Liver (tissue), 8 donors: ENCODE measurements at regions not wholly inside any gene's neighbourhood (a gene's known extent, or its start where the extent isn't known, plus 50 kb on each side); places are given as distances from the start of the nearest gene placed in this dataset.

Experiments
- DNase-seq: peaks from one replicate; pipeline ENCODE4 v3.0.0-alpha.2; 2017; ENCODE audit warnings: low spot score
- H3K27ac ChIP-seq, 2 donors: one replicate each; pipeline ENCODE4 v1.7.0; 2013; ENCODE audit warnings: inconsistent platforms in 2 of 2, low read length in 2 of 2, control low read depth in 1 of 2, low read depth in 1 of 2, mild to moderate bottlenecking in 1 of 2
- H3K27me3 ChIP-seq, 4 donors: one replicate each; pipeline versions ENCODE4 v1.6.1 to v1.7.0; 2013; ENCODE audit warnings: low read length in 3 of 4, inconsistent platforms in 1 of 4, mild to moderate bottlenecking in 1 of 4, moderate library complexity in 1 of 4; ENCODE audit not compliant: control insufficient read depth in 4 of 4, insufficient read depth in 4 of 4
- H3K36me3 ChIP-seq, 4 donors: one replicate each; pipeline versions ENCODE4 v1.6.1 to v1.7.0; 2013; ENCODE audit warnings: low read length in 3 of 4, mild to moderate bottlenecking in 3 of 4, low read depth in 1 of 4, moderate library complexity in 1 of 4; ENCODE audit not compliant: control insufficient read depth in 4 of 4, insufficient read depth in 3 of 4
- H3K4me1 ChIP-seq, 4 donors: one replicate each; pipeline versions ENCODE4 v1.6.1 to v1.7.0; 2013; ENCODE audit warnings: low read length in 3 of 4, mild to moderate bottlenecking in 3 of 4, moderate library complexity in 1 of 4; ENCODE audit not compliant: control insufficient read depth in 4 of 4, insufficient read depth in 4 of 4
- H3K4me3 ChIP-seq, 3 donors: one replicate each; pipeline versions ENCODE4 v1.6.1 to v1.7.0; 2013; ENCODE audit warnings: low read length in 3 of 3, control low read depth in 1 of 3, low read depth in 1 of 3, mild to moderate bottlenecking in 1 of 3
- H3K9ac ChIP-seq, 2 donors: one replicate each; pipeline ENCODE4 v1.7.0; 2013; ENCODE audit warnings: low read length in 2 of 2, mild to moderate bottlenecking in 2 of 2, moderate library complexity in 2 of 2, control low read depth in 1 of 2, low read depth in 1 of 2
- H3K9me3 ChIP-seq, 4 donors: one replicate each; pipeline versions ENCODE4 v1.6.1 to v1.7.0; 2013; ENCODE audit warnings: low read length in 3 of 4; ENCODE audit not compliant: control insufficient read depth in 4 of 4
- ATF3 ChIP-seq: IDR thresholded peaks from 2 replicates; pipeline ENCODE4 v1.6.1; 2016; ENCODE audit warnings: antibody characterized with exemption
- CTCF ChIP-seq: fragments of 150-350 bp; IDR thresholded peaks from 2 replicates; pipeline ENCODE4 v1.5.1; 2017; ENCODE audit warnings: improper control_type of control experiment, low read depth, low read length; ENCODE audit not compliant: missing input control
- EGR1 ChIP-seq, 2 donors: IDR thresholded peaks; 2 replicates each; pipeline ENCODE4 v1.6.1; 2016 to 2018; ENCODE audit warnings: antibody characterized with exemption in 2 of 2, low read depth in 2 of 2
- FOXA1 ChIP-seq: IDR thresholded peaks from 2 replicates; pipeline ENCODE4 v1.6.1; 2016; ENCODE audit warnings: antibody characterized with exemption
- FOXA2 ChIP-seq: IDR thresholded peaks from 2 replicates; pipeline ENCODE4 v1.6.1; 2016; ENCODE audit warnings: antibody characterized with exemption
- GABPA ChIP-seq, 2 donors: IDR thresholded peaks in 1 of 2; conservative IDR thresholded peaks in 1 of 2; 2 replicates each; pipeline ENCODE4 v1.6.1; 2016; ENCODE audit warnings: antibody characterized with exemption in 2 of 2, mild to moderate bottlenecking in 1 of 2, moderate library complexity in 1 of 2
- HNF4A ChIP-seq, 2 donors: conservative IDR thresholded peaks; 2 replicates each; pipeline ENCODE4 v1.6.1; 2016; ENCODE audit warnings: antibody characterized with exemption in 2 of 2, mild to moderate bottlenecking in 2 of 2
- HNF4G ChIP-seq: IDR thresholded peaks from 2 replicates; pipeline ENCODE4 v1.6.1; 2016; ENCODE audit warnings: antibody characterized with exemption
- JUND ChIP-seq, 2 donors: IDR thresholded peaks; 2 replicates each; pipeline ENCODE4 v1.6.1; 2016; ENCODE audit warnings: antibody characterized with exemption in 2 of 2
- NR2F2 ChIP-seq: IDR thresholded peaks from 2 replicates; pipeline ENCODE4 v1.6.1; 2016; ENCODE audit warnings: antibody characterized with exemption
- RAD21 ChIP-seq, 2 donors: IDR thresholded peaks; 2 replicates each; pipeline ENCODE4 v1.6.1; 2016; ENCODE audit warnings: antibody characterized with exemption in 2 of 2, mild to moderate bottlenecking in 2 of 2
- RXRA ChIP-seq, 2 donors: IDR thresholded peaks; 2 replicates each; pipeline ENCODE4 v1.6.1; 2017 to 2018; ENCODE audit warnings: antibody characterized with exemption in 2 of 2, mild to moderate bottlenecking in 1 of 2
- SP1 ChIP-seq: IDR thresholded peaks from 2 replicates; pipeline ENCODE4 v1.6.1; 2018; ENCODE audit warnings: antibody characterized with exemption, mild to moderate bottlenecking
- TAF1 ChIP-seq: conservative IDR thresholded peaks from 2 replicates; pipeline ENCODE4 v1.6.1; 2016; ENCODE audit warnings: antibody characterized with exemption, mild to moderate bottlenecking
- YY1 ChIP-seq: IDR thresholded peaks from 2 replicates; pipeline ENCODE4 v1.6.1; 2016; ENCODE audit warnings: antibody characterized with exemption, mild to moderate bottlenecking
- ZBTB33 ChIP-seq: IDR thresholded peaks from 2 replicates; pipeline ENCODE4 v1.6.1; 2016; ENCODE audit warnings: antibody characterized with exemption
- WGBS: extraction: QIAGEN DNeasy Blood & Tissue Kit; methylation state at CpG from one replicate; pipeline ENCODE4 v1.1.7; 2013; 5-methylcytosine and 5-hydroxymethylcytosine counted together
- TF ChIP-seq, protein P1 (sequence below): IDR thresholded peaks from 2 replicates; pipeline ENCODE4 v1.6.1; 2016; ENCODE audit warnings: antibody characterized with exemption, mild to moderate bottlenecking
- TF ChIP-seq, protein P2 (sequence below): IDR thresholded peaks from 2 replicates; pipeline ENCODE4 v1.6.1; 2016; ENCODE audit warnings: antibody characterized with exemption
- donor health status: healthy.
- donor health status: healthy.
- donor health status: healthy.
- donor health status: healthy.
- donor health status: healthy.

DNA sequence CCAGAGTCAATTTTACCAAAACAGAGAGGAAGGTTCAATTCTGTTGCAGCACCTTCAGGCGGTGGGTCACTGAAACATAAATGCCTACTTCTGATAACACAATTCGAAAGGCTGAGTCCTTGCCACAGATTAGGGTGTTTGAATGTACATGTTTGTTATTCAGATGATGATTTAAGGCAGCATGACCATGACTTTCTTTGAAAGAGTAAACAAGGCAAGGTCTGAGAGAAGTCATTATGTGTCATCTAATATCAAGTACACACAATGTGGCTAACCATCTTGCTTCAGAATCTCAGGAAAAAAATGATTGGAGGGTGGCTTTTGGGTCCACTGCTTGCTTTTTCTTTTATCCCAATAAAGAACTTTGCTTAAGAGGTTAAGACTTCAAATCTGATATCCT lies 457.5 kb downstream of the TAF11L14 start:
- DNase-seq: no peak
- TF ChIP-seq NR2F2: no peak
- no peak for TF ChIP-seq ATF3
- no peak for TF ChIP-seq FOXA1
- TF ChIP-seq CTCF: no peak
- TF ChIP-seq GABPA (IDR thresholded peaks at IDR 0.05 in 1 of 2, conservative IDR thresholded peaks at IDR 0.05 in 1 of 2): no peak
- no peak for TF ChIP-seq RXRA (IDR thresholded peaks at IDR 0.05)
- no peak overlapping the region for H3K4me3 ChIP-seq
- H3K27ac ChIP-seq: no peak overlapping the region
- WGBS: 76% methylated on average over 2 of the region's 2 CpGs
- H3K27me3 ChIP-seq: no peaks in the 10 kb centered on the region
- no peak overlapping the region for H3K9ac ChIP-seq
- no peaks in the 10 kb centered on the region for H3K9me3 ChIP-seq
- H3K36me3 ChIP-seq: no peaks in the 10 kb centered on the region
- peaks cover 0 to 5% (median under 1%) of the 10 kb centered on the region in 4 donors for H3K4me1 ChIP-seq

GRCh38 chr5:18095061-18095460 lies 460.8 kb downstream of the TAF11L14 start:
- 96% methylated on average over 2 of the region's 2 CpGs for WGBS

More at GRCh38 chr5:18095061-18095460, 460.8 kb downstream of the TAF11L14 start:
- Histone ChIP-seq H3K27ac (no peak overlapping the region), H3K36me3 (no peaks in the 10 kb centered on the region), H3K4me3 (no peak overlapping the region), H3K9ac (no peak overlapping the region), H3K4me1 (no peaks in the 10 kb centered on the region), H3K9me3 (no peaks in the 10 kb centered on the region), H3K27me3 (no peaks in the 10 kb centered on the region)
- no peak for DNase-seq
- no peak for TF ChIP-seq TAF1
- TF ChIP-seq FOXA2: no peak
- no peak for TF ChIP-seq EGR1 (IDR thresholded peaks at IDR 0.05; ENCODE audit: low read depth in 2 of 2)
- TF ChIP-seq ATF3: no peak
- no peak for TF ChIP-seq RXRA (IDR thresholded peaks at IDR 0.05)
- TF ChIP-seq YY1: no peak
- TF ChIP-seq, protein P1, sequence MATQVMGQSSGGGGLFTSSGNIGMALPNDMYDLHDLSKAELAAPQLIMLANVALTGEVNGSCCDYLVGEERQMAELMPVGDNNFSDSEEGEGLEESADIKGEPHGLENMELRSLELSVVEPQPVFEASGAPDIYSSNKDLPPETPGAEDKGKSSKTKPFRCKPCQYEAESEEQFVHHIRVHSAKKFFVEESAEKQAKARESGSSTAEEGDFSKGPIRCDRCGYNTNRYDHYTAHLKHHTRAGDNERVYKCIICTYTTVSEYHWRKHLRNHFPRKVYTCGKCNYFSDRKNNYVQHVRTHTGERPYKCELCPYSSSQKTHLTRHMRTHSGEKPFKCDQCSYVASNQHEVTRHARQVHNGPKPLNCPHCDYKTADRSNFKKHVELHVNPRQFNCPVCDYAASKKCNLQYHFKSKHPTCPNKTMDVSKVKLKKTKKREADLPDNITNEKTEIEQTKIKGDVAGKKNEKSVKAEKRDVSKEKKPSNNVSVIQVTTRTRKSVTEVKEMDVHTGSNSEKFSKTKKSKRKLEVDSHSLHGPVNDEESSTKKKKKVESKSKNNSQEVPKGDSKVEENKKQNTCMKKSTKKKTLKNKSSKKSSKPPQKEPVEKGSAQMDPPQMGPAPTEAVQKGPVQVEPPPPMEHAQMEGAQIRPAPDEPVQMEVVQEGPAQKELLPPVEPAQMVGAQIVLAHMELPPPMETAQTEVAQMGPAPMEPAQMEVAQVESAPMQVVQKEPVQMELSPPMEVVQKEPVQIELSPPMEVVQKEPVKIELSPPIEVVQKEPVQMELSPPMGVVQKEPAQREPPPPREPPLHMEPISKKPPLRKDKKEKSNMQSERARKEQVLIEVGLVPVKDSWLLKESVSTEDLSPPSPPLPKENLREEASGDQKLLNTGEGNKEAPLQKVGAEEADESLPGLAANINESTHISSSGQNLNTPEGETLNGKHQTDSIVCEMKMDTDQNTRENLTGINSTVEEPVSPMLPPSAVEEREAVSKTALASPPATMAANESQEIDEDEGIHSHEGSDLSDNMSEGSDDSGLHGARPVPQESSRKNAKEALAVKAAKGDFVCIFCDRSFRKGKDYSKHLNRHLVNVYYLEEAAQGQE: no peak
- TF ChIP-seq FOXA1: no peak
- no peak for TF ChIP-seq NR2F2
- no peak for TF ChIP-seq RAD21 (IDR thresholded peaks at IDR 0.05)
- TF ChIP-seq, protein P2, sequence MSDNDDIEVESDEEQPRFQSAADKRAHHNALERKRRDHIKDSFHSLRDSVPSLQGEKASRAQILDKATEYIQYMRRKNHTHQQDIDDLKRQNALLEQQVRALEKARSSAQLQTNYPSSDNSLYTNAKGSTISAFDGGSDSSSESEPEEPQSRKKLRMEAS: no peak
- TF ChIP-seq HNF4G: no peak
- TF ChIP-seq HNF4A (conservative IDR thresholded peaks at IDR 0.05): no peak
- TF ChIP-seq JUND (IDR thresholded peaks at IDR 0.05): no peak
- TF ChIP-seq GABPA (IDR thresholded peaks at IDR 0.05 in 1 of 2, conservative IDR thresholded peaks at IDR 0.05 in 1 of 2): no peak
- no peak for TF ChIP-seq SP1
- no peak for TF ChIP-seq ZBTB33
